MM.1S (cell line): ENCODE measurements at regions not wholly inside any gene's neighbourhood (a gene's known extent, or its start where the extent isn't known, plus 50 kb on each side); places are given as distances from the start of the nearest gene placed in this dataset.

Experiments
- DNase-seq: peaks from one replicate; pipeline ENCODE4 v3.0.0-alpha.2; 2015
- H2AFZ ChIP-seq: fragments of 300-600 bp; sonication (generic); 2 replicates; pipeline ENCODE4 v1.6.0; 2016; ENCODE audit warnings: antibody characterized with exemption, low read length
- H3F3A ChIP-seq: fragments of 300-600 bp; sonication (generic); 2 replicates; pipeline ENCODE4 v1.6.1; 2016; ENCODE audit warnings: mild to moderate bottlenecking, antibody characterized with exemption, low read length, moderate library complexity, mixed read lengths; ENCODE audit not compliant: insufficient read depth
- H3K27ac ChIP-seq: fragments of 300-600 bp; sonication (generic); 2 replicates; pipeline ENCODE4 v1.5.1; 2016; ENCODE audit warnings: mild to moderate bottlenecking, low read length
- H3K27me3 ChIP-seq: fragments of 300-600 bp; sonication (generic); replicated peaks from 2 replicates; pipeline ENCODE4 v1.6.0; 2016; ENCODE audit warnings: low read length; ENCODE audit not compliant: insufficient read depth
- H3K36me3 ChIP-seq: fragments of 300-600 bp; sonication (generic); replicated peaks from 2 replicates; pipeline ENCODE4 v1.6.1; 2016; ENCODE audit warnings: mild to moderate bottlenecking, low read length, mixed read lengths; ENCODE audit not compliant: insufficient read depth
- H3K4me1 ChIP-seq: fragments of 300-600 bp; sonication (generic); 2 replicates; pipeline ENCODE4 v1.6.1; 2016; ENCODE audit warnings: low read length, mixed read lengths
- H3K4me2 ChIP-seq: fragments of 300-600 bp; sonication (generic); 2 replicates; pipeline ENCODE4 v1.6.0; 2016; ENCODE audit warnings: low read depth, low read length
- H3K4me3 ChIP-seq: fragments of 300-600 bp; sonication (generic); 2 replicates; pipeline ENCODE4 v1.5.1; 2016; ENCODE audit warnings: low read length, mixed read lengths
- H3K79me2 ChIP-seq: fragments of 300-600 bp; sonication (generic); 2 replicates; pipeline ENCODE4 v1.6.1; 2016; ENCODE audit warnings: mixed run types, low read length, mixed read lengths
- H3K9ac ChIP-seq: fragments of 300-600 bp; sonication (generic); 2 replicates; pipeline ENCODE4 v1.6.1; 2016; ENCODE audit warnings: low read length, mixed read lengths
- H3K9me2 ChIP-seq: fragments of 300-600 bp; sonication (generic); replicated peaks from 2 replicates; pipeline ENCODE4 v1.6.1; 2016; ENCODE audit warnings: mild to moderate bottlenecking, low read length, mixed read lengths; ENCODE audit not compliant: insufficient read depth
- H3K9me3 ChIP-seq: fragments of 300-600 bp; sonication (generic); replicated peaks from 2 replicates; pipeline ENCODE4 v1.6.1; 2016; ENCODE audit warnings: mild to moderate bottlenecking, low read length, mixed read lengths; ENCODE audit not compliant: insufficient read depth
- H4K20me1 ChIP-seq: fragments of 300-600 bp; sonication (generic); 2 replicates; pipeline ENCODE4 v1.6.1; 2016; ENCODE audit warnings: mild to moderate bottlenecking, low read length, moderate library complexity, mixed read lengths; ENCODE audit not compliant: insufficient read depth
- CTCF ChIP-seq: fragments of 300-600 bp; sonication (generic); IDR thresholded peaks from 2 replicates; pipeline ENCODE4 v1.5.1; 2016; ENCODE audit warnings: antibody characterized with exemption, low read length, mixed read lengths
- EZH2 ChIP-seq: fragments of 300-600 bp; sonication (generic); optimal IDR thresholded peaks from 2 replicates; pipeline ENCODE3; 2017; ENCODE audit warnings: low read depth, mild to moderate bottlenecking, antibody characterized with exemption, low read length, mixed read lengths
- EZH2phosphoT487 ChIP-seq: fragments of 300-600 bp; sonication (generic); IDR thresholded peaks from 2 replicates; pipeline ENCODE4 v1.6.1; 2018; ENCODE audit warnings: antibody characterized with exemption, low read length

DNA sequence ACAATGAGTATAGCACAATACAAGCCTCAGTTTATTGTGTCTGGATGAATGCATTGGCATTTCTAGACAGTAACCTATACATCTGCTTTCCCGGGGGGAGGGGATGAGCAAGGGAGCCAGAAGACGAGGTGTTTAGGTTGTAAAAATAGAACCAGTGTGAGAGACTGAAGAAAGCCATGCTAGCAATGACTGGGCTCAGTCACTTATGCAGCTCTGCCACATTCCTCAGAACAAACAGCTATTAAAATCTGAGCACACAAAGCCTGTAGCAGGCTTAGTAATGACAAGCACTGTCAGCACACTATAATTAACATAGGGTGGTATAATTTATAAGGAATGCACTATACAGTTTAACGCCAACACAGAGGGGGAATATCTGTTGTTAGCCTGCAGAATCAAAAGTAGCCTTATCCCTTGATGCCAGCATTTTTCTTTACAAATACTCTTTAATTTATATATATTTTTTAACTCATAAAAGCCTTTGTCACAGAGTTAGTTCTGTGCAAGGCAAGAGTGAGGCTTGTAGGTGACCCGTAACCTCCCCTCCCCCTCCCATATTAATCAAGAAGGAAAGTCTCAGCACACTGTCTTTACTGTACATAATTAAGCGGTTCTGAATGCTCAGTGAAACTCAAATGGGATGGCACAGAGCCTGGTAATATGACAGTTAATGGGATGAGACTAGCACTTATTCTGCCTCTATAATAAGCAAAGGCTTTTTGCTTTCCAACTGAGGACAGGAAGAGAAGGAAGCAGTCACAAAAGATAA is 295.4 kb downstream of the CSNK1G3 start:
- Histone ChIP-seq H3K9ac (no peak overlapping the region), H3K4me2 (no peak overlapping the region), H3K79me2 (no peaks in the 10 kb centered on the region), H3F3A (no peaks in the 10 kb centered on the region), H4K20me1 (no peaks in the 10 kb centered on the region), H3K4me1 (no peaks in the 10 kb centered on the region), H3K27me3 (no peaks in the 10 kb centered on the region), H3K27ac (no peak overlapping the region), H3K9me3 (no peaks in the 10 kb centered on the region), H3K9me2 (no peaks in the 10 kb centered on the region), H3K36me3 (no peaks in the 10 kb centered on the region), H2AFZ (no peak overlapping the region), H3K4me3 (no peak overlapping the region)
- TF ChIP-seq EZH2 (no peak), EZH2phosphoT487 (no peak), CTCF (no peak)
- no peak for DNase-seq

GRCh38 chr5:123806644-123807043 is 294.7 kb downstream of the CSNK1G3 start:
- Histone ChIP-seq H3K4me2 (no peak overlapping the region), H3K27me3 (no peaks in the 10 kb centered on the region), H3K9ac (no peak overlapping the region), H3K79me2 (no peaks in the 10 kb centered on the region), H3K9me2 (no peaks in the 10 kb centered on the region), H4K20me1 (no peaks in the 10 kb centered on the region), H3F3A (no peaks in the 10 kb centered on the region), H2AFZ (no peak overlapping the region), H3K27ac (no peak overlapping the region), H3K4me3 (no peak overlapping the region), H3K4me1 (no peaks in the 10 kb centered on the region), H3K9me3 (no peaks in the 10 kb centered on the region), H3K36me3 (no peaks in the 10 kb centered on the region)
- DNase-seq = no peak
- TF ChIP-seq CTCF (no peak), EZH2 (no peak), EZH2phosphoT487 (no peak)

GRCh38 chr5:123805300-123805699 is 293.3 kb downstream of the CSNK1G3 start:
- H3K9me2 ChIP-seq = no peaks in the 10 kb centered on the region
- H3K4me1 ChIP-seq = no peaks in the 10 kb centered on the region
- H3K4me3 ChIP-seq = no peak overlapping the region
- H4K20me1 ChIP-seq = no peaks in the 10 kb centered on the region
- no peak for TF ChIP-seq EZH2
- TF ChIP-seq CTCF = no peak
- TF ChIP-seq EZH2phosphoT487 = no peak
- H3K79me2 ChIP-seq = no peaks in the 10 kb centered on the region
- H3K4me2 ChIP-seq = no peak overlapping the region
- H3K9ac ChIP-seq = no peak overlapping the region
- no peak overlapping the region for H2AFZ ChIP-seq
- H3F3A ChIP-seq = no peaks in the 10 kb centered on the region
- H3K36me3 ChIP-seq = no peaks in the 10 kb centered on the region
- no peak for DNase-seq
- H3K9me3 ChIP-seq = no peaks in the 10 kb centered on the region
- H3K27me3 ChIP-seq = no peaks in the 10 kb centered on the region
- H3K27ac ChIP-seq = no peak overlapping the region
